Ureter (tissue), 1 donor: ENCODE measurements at regions not wholly inside any gene's neighbourhood (a gene's known extent, or its start where the extent isn't known, plus 50 kb on each side); places are given as distances from the start of the nearest gene placed in this dataset.

Experiments
- DNase-seq: peaks from one replicate; pipeline ENCODE4 v3.0.0-alpha.2; 2020; ENCODE audit warnings: low spot score
- donor health status: DM: yes; HTN: yes; CAD: no.

DNA sequence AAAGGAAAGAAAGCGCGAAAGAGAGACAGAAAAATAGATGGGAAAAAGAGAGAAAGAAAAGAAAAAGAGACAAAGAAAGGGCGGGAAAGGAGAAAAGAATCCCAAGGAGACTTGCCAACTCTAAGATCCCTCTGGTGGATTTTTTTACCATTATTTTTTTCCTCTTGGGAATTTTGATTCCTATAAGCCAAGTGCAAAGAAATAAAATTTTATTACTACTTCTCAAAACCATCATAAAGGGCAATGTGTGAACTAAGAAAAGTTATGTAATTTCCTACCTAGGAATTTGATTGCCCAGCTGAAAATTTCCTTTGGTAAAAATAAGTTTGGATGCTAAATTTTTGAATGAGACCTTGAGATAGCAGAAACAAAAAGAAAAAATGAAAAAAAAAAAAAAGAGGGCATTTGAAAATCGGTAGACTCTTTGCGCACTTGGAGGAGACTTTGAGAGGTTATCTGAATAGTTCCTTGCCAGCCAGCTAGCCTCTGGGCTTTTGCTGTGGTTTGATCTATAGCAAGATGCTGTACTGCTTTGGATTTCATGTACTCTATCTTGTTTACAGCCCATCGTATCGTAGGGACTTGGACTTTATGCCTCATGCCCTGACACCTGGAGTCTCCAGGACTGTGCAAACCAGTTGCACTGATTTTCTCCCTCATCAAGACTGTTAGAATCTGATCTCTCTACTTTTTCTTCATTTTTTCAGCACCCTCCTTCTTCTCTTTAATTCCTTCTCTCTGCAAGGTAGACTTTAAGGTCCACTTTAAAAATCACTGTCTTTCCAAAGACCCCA, 535.4 kb upstream of the MKI67 start:
- DNase-seq: no peak

- DNase-seq: no peak
These were observed 536.3 kb upstream of the MKI67 start for GRCh38 chr10:128662520-128662919.

DNA sequence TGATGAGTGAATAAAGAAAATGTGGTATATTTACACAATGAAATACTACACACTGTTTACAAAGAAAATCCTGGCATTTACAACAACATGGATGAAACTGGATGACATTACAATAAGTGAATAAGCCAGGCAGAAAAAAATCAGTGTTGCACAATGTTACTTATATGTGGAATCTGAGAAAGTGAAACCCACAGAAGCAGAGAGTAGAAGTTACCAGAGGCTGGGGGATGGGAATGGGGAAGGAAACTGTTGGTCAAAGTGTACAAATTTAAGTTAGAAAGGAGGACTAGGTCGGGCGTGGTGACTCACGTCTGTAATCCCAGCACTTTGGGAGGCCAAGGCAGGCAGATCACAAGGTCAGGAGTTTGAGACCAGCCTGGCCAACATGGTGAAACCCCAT, 538.5 kb upstream of the MKI67 start:
- no peak for DNase-seq

DNA sequence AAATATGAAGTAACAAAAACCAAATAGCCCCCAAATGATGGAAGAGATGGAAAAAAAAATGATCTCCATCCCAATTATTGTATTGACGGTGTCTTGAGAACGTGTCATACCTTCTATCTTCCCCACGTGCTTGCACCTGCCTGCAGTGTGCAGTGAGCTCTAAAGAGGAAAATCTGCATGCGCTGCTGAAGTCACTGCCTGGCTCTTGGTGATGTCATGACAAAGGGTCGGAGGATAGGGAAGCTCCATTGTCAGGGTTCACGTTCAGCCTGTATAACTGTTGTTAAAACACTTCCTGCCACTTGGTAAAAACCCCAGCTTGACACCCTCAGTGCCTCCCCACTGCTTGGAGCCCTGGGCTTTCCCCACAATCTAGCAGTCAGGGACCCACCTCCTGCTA, 549.2 kb upstream of the MKI67 start:
- no peak for DNase-seq

DNA sequence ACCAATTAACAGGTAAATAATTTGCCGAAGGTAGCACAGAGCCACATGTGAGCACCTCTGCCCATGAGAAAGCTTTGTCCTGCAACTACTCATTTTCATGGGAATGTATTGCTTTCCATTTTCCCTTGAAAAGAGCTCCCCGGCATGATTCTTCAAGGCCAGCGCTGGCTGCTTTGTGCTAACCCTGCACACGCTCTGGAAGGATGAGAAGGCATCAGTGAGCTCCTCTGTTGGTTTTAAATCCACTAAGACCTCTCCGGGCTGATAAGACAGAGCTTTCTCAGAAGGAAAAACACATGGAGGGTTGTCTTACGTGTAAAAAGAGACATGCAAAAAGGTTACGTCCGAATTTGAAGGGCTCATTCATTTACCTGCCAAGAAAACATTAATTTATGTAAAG, 553.9 kb upstream of the MKI67 start:
- no peak for DNase-seq

DNA sequence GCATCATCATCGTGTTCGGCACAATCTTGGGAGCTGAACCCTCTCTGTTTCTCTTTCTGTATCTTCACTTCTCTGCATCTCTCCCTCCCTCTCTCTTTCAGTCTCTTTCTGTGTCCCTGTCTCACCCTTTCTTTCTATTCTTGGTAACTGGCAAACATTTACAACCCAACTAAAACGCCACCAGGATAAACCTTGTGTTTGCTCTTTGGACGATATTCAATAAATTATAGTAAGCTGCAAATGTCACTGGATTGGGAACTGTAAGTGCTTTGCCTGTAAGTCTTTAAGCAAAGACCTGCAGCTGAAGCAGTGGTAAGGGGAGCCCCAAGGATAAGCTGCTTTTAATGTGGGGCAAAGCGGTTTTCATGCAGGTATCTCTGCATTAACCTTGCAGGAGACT, 558.0 kb upstream of the MKI67 start:
- DNase-seq: no peak

DNA sequence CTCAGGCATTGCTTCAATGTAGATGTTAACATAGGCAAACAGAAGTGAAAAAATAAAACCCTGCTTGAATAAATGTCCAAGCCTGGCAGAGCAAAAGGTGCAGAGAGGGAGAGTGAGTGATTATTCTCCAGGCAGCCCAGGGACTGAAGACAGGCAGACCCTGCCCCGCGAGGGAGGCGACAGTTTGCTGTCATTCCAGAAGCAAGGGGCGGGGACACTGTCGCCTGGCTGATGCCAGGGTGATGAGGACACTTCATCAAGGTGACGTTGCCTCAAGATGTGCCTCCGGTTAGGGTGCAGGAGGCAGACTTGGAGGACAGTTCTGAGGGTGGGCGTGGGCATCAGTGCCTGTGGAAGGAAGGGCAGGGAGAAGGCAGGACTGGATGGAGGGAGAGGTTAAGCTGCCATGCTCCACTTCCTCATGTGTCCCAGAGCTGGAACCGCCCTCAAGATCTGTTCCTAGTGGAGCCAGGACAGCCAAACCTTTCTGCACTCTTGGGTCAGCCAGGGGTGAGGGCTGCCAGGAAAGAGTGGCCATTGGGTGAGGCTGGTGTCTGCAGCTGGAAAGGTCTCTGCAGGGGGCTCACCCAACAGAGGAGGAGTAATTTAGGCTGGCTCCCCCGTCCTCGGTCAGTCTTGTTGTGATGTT, 560.5 kb upstream of the MKI67 start:
- DNase-seq: no peak

DNA sequence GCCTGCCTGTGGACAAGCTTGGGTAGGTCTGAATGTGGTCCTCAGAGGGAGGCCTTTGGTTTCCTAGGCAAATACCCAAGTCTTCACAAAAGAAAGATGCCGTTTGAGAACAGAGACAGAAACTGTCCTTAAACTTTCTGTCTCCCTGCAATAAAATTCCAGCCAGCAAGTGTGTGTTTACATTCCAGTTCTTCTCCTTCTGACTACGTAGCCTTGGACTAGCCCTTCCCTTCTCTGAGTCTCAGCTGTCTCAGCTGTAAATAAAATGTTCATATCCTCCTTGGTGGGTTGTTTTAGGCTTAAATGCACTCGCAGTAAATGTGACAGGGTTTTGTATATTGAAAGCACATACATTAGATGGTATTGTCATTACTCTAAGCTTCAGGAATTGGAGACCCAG, 561.2 kb upstream of the MKI67 start:
- DNase-seq: no peak

GRCh38 chr10:128687927-128688549, 561.8 kb upstream of the MKI67 start:
- DNase-seq: no peak

DNA sequence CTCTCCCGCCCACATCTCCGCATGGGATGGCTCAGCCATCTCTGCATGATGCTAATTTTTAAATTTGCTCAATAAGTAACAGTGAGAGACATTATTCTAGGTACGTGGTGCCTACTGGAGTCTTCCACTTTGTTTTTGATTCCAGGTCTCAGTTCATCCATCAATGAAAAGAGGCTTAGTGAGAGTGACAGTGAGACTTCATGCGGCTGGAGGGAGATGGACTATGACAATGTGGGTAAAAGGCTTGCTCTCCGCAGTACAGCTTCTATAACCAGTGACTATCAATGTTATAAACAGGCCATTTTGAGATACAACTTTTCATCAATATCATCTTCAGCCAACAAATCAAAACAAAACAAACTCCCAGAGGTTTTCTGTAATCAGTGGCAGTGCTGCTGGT, 563.4 kb upstream of the MKI67 start:
- DNase-seq: no peak

DNA sequence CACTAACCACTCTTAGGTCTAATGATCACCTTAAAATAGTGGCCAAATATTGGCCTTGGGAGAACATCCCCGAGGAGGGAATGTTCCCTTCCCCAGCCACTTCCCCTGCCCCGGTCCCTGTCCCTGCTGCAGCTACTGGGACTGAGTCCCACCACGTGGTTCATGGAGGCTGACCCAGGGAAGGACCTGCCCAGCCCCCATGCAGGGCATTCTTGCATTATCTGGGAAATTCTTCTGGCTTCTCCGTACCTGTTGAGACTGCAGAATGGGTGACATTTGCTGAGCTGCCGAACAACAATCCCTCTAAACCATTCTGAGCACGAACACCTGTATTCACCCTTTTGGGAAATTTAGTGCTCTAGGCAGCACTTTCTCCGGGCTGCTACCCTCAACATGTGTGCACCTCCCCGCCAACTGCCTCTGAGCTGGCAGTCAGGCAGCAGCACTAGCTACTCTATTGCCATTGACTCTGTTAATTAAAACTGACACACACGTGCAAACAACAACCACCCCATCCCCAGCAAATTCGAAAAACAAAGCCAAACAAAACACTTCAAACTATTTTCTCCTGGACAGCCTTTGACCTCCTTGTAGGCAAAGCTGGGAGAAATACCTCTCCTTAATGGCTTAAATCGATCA, 567.4 kb upstream of the MKI67 start:
- no peak for DNase-seq

DNA sequence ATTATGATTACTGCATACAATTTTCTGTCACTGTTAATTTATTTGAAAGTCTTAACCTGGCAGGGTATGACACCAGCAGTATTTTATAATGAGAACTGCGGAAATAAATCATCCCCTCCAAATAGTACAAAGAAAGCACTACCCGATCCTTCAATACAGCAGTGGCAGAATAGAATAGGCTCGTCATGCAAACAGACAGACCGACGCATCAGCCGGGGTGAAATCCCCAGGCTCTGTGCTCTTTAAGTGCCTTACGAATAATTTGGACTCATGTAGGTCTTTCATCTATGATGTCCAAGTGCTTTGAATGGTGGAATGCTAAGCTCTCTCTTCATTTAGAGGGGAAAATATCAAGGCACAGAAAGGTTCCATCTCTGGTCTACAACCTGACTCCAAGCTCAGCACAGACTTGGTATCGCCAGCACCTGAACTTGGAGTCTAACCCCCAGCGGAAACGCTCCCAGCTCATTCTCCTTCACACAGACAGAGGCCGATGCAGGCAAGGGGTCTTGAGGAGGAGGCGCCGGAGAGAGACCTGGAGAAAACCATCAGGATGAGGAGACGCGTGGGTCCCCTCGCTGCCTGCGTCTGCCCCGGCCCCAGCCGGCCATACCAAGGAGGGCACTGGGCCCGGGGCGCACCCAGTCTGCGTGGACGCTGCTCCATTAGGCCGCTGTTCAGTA, 568.1 kb upstream of the MKI67 start:
- DNase-seq: no peak

DNA sequence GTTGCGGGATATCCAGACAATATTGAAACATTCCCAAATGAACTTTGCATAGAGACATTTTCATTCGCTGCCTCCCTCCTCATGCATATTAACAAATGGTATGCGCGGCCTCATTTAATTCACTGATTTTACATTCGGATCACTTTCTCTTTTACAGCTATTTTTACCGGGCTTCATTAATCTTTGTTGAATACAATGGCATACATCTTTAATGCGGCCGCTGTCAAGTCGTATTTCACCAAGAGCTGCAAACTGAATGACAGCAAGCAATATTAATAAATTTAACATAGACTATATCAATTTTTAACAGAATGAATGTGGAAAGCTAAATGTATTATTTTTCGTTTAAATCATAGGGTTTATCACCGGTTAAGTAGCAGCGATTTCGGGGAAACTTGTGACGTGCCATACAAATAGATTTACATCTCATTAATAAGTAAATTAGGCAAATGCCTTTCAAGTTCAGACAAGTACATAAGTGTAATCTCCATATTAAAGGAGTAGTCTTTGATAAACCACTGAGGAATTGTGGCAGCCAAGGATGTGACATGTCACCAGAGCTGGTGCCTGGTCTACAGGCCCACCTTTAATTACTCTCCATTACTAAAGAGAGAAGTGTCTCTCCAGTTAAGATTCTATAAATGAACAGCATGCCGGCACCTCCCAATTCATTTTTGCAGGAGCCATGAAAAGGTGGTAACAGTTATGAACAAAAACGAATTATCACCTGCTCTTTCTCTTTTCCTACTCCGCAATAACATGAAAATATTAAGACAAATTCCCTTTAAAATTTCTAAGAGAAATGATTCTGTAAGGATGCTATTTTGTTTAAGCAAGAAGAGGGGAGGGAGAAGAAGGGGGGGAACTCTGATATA, 568.9 kb upstream of the MKI67 start:
- no peak for DNase-seq

- no peak for DNase-seq
These were observed 569.7 kb upstream of the MKI67 start for GRCh38 chr10:128695931-128696330.

GRCh38 chr10:128697437-128697836, 571.2 kb upstream of the MKI67 start:
- DNase-seq: no peak

- no peak for DNase-seq
These were observed 575.2 kb upstream of the MKI67 start for GRCh38 chr10:128701381-128701780.

GRCh38 chr10:128701837-128702236, 575.6 kb upstream of the MKI67 start:
- DNase-seq: no peak

DNA sequence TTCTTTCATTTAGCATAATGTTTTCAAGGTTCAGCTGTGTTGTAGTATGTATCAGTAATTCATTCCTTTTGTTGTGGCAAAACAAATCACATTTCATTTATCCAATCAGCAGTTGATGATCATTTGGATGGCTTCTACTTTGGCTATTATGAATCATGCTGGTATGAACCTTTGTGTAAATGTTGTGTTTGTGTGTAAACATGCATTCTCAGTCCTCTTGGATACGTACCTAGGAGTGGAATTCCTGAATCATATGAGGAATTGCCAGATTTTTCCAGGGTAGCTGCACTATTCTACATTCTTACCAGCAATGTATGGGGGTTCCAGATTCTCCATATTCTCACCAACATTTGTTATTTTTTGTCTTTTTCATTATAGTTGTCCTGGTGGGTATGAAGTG, 578.5 kb upstream of the MKI67 start:
- DNase-seq: no peak

DNA sequence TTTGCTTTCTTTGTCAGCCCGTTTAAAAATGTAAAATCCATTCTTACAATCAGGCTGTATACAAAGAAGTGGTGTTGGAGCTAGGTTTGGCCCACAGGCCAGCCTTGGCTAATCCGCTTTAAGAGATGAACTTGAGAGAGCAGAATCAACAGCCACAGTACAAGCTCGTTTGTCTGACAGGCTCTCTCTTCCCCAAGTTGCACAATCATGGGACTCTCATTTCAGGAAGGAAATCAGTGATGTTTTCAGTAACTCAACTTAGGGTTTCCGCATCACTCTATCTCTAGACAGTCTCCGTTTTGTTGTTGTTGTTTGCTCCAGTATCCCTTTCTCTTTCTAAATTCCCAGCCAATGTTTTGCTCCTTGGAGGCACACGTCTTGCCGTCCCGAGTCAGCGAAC, 582.0 kb upstream of the MKI67 start:
- DNase-seq: no peak

DNA sequence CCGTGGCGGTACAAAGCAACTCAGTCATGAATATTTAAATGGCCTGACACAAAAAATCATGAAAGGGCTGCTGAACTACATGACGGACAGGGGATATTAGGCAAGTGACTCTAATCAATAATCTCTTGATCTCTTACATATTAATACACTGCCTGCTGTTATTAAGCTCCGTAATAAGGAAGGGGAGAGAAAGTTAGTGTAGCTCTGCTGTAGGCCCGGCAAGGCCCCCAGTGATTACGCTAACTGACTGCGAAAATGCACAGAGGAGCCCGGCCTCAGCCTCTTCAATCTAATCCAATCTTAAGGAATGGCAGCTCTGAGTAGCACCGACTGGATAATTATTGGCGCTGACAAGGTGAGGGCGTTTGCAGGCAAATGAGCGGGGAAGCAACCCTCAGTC, 583.5 kb upstream of the MKI67 start:
- DNase-seq: no peak
